GM23338 (cell line): ENCODE measurements at regions not wholly inside any gene's neighbourhood (a gene's known extent, or its start where the extent isn't known, plus 50 kb on each side); places are given as distances from the start of the nearest gene placed in this dataset.

ENCODE experiments used
- CREB1 ChIP-seq: fragments of 250-450 bp; sonication (Bioruptor Pico); IDR thresholded peaks from 2 replicates; pipeline ENCODE4 v1.5.0; 2020; ENCODE audit warnings: low read depth, mild to moderate bottlenecking, moderate library complexity
- ETS1 ChIP-seq: IDR thresholded peaks from 2 replicates; pipeline ENCODE4 v1.6.1; 2016; ENCODE audit warnings: antibody characterized with exemption
- EZH2 ChIP-seq: fragments of 200-600 bp; sonication (generic); IDR thresholded peaks from one replicate; pipeline ENCODE4 v1.8.0; 2017; ENCODE audit warnings: antibody characterized with exemption, mild to moderate bottlenecking, low read depth; ENCODE audit not compliant: unreplicated experiment
- EZH2phosphoT487 ChIP-seq: fragments of 200-600 bp; sonication (generic); IDR thresholded peaks from one replicate; pipeline ENCODE4 v1.8.1; 2018; ENCODE audit warnings: antibody characterized with exemption; ENCODE audit not compliant: unreplicated experiment
- JUNB ChIP-seq: IDR thresholded peaks from one replicate; pipeline ENCODE4 v1.6.1; 2016; ENCODE audit warnings: antibody characterized with exemption; ENCODE audit not compliant: unreplicated experiment
- NANOG ChIP-seq: IDR thresholded peaks from 2 replicates; pipeline ENCODE4 v1.6.1; 2016; ENCODE audit warnings: antibody characterized with exemption, borderline replicate concordance
- POLR2AphosphoS5 ChIP-seq: IDR thresholded peaks from 2 replicates; pipeline ENCODE4 v1.6.1; 2016; ENCODE audit warnings: antibody characterized with exemption, low read depth
- REST ChIP-seq: IDR thresholded peaks from one replicate; pipeline ENCODE4 v1.6.1; 2018; ENCODE audit warnings: antibody characterized with exemption; ENCODE audit not compliant: unreplicated experiment
- STAT1 ChIP-seq: IDR thresholded peaks from one replicate; pipeline ENCODE4 v1.6.1; 2016; ENCODE audit warnings: antibody characterized with exemption; ENCODE audit not compliant: unreplicated experiment
- ZNF114 ChIP-seq: fragments of 250-450 bp; sonication (Bioruptor Pico); IDR thresholded peaks from 2 replicates; pipeline ENCODE4 v1.5.0; 2020; ENCODE audit warnings: mild to moderate bottlenecking, moderate library complexity
- ZNF331 ChIP-seq: fragments of 250-450 bp; sonication (Bioruptor Pico); IDR thresholded peaks from 2 replicates; pipeline ENCODE4 v1.5.0; 2020; ENCODE audit warnings: low read depth, mild to moderate bottlenecking, moderate library complexity
- TF ChIP-seq, protein P1 (sequence below), 2 experiments: fragments of 200-600 bp in 1 of 2; sonication (generic) in 1 of 2; conservative IDR thresholded peaks; 2 replicates each; pipeline versions ENCODE4 v1.5.1 to v1.6.1; 2016 to 2017; ENCODE audit warnings: antibody characterized with exemption in 2 of 2, low read depth in 2 of 2, mild to moderate bottlenecking in 2 of 2, moderate library complexity in 1 of 2
- TF ChIP-seq, protein P2 (sequence below): fragments of 250-450 bp; sonication (Bioruptor Pico); IDR thresholded peaks from 2 replicates; pipeline ENCODE4 v1.5.0; 2020; ENCODE audit warnings: mild to moderate bottlenecking, moderate library complexity

DNA sequence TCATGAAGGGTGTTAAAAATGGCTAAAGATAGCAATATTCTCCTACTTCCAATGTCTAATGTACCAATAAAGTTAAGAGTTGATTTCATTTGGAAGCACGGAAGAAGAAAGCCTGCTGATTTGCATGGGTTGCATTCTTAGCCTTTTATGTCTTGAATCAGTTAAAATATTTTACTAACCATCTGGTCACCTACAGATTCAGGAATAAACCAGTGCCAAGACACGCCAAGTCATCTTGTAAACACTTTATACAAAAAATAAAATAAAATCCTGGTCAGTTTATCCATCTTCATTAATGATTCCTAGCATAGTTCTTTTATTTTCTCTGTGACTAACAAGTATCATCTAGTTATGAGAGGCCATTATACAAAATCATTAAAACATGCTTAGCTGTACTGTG lies 1031.6 kb upstream of the WWC1 start:
- TF ChIP-seq EZH2 (no peak), POLR2AphosphoS5 (no peak), CREB1 (no peak), REST (no peak), JUNB (no peak), NANOG (no peak), ETS1 (no peak), EZH2phosphoT487 (no peak), STAT1 (no peak), ZNF331 (CRISPR knock-in tag) (no peak), ZNF114 (CRISPR knock-in tag) (no peak)
- TF ChIP-seq, protein P1, sequence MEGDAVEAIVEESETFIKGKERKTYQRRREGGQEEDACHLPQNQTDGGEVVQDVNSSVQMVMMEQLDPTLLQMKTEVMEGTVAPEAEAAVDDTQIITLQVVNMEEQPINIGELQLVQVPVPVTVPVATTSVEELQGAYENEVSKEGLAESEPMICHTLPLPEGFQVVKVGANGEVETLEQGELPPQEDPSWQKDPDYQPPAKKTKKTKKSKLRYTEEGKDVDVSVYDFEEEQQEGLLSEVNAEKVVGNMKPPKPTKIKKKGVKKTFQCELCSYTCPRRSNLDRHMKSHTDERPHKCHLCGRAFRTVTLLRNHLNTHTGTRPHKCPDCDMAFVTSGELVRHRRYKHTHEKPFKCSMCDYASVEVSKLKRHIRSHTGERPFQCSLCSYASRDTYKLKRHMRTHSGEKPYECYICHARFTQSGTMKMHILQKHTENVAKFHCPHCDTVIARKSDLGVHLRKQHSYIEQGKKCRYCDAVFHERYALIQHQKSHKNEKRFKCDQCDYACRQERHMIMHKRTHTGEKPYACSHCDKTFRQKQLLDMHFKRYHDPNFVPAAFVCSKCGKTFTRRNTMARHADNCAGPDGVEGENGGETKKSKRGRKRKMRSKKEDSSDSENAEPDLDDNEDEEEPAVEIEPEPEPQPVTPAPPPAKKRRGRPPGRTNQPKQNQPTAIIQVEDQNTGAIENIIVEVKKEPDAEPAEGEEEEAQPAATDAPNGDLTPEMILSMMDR (conservative IDR thresholded peaks at IDR 0.05; ENCODE audit: low read depth in 2 of 2), result no peak
- TF ChIP-seq, protein P2, sequence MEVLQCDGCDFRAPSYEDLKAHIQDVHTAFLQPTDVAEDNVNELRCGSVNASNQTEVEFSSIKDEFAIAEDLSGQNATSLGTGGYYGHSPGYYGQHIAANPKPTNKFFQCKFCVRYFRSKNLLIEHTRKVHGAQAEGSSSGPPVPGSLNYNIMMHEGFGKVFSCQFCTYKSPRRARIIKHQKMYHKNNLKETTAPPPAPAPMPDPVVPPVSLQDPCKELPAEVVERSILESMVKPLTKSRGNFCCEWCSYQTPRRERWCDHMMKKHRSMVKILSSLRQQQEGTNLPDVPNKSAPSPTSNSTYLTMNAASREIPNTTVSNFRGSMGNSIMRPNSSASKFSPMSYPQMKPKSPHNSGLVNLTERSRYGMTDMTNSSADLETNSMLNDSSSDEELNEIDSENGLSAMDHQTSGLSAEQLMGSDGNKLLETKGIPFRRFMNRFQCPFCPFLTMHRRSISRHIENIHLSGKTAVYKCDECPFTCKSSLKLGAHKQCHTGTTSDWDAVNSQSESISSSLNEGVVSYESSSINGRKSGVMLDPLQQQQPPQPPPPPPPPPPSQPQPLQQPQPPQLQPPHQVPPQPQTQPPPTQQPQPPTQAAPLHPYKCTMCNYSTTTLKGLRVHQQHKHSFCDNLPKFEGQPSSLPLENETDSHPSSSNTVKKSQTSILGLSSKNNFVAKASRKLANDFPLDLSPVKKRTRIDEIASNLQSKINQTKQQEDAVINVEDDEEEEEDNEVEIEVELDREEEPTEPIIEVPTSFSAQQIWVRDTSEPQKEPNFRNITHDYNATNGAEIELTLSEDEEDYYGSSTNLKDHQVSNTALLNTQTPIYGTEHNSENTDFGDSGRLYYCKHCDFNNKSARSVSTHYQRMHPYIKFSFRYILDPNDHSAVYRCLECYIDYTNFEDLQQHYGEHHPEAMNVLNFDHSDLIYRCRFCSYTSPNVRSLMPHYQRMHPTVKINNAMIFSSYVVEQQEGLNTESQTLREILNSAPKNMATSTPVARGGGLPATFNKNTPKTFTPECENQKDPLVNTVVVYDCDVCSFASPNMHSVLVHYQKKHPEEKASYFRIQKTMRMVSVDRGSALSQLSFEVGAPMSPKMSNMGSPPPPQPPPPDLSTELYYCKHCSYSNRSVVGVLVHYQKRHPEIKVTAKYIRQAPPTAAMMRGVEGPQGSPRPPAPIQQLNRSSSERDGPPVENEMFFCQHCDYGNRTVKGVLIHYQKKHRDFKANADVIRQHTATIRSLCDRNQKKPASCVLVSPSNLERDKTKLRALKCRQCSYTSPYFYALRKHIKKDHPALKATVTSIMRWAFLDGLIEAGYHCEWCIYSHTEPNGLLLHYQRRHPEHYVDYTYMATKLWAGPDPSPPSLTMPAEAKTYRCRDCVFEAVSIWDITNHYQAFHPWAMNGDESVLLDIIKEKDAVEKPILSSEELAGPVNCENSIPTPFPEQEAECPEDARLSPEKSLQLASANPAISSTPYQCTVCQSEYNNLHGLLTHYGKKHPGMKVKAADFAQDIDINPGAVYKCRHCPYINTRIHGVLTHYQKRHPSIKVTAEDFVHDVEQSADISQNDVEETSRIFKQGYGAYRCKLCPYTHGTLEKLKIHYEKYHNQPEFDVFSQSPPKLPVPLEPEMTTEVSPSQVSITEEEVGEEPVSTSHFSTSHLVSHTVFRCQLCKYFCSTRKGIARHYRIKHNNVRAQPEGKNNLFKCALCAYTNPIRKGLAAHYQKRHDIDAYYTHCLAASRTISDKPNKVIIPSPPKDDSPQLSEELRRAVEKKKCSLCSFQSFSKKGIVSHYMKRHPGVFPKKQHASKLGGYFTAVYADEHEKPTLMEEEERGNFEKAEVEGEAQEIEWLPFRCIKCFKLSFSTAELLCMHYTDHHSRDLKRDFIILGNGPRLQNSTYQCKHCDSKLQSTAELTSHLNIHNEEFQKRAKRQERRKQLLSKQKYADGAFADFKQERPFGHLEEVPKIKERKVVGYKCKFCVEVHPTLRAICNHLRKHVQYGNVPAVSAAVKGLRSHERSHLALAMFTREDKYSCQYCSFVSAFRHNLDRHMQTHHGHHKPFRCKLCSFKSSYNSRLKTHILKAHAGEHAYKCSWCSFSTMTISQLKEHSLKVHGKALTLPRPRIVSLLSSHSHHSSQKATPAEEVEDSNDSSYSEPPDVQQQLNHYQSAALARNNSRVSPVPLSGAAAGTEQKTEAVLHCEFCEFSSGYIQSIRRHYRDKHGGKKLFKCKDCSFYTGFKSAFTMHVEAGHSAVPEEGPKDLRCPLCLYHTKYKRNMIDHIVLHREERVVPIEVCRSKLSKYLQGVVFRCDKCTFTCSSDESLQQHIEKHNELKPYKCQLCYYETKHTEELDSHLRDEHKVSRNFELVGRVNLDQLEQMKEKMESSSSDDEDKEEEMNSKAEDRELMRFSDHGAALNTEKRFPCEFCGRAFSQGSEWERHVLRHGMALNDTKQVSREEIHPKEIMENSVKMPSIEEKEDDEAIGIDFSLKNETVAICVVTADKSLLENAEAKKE (CRISPR knock-in tag), result no peak
